A549 (cell line): ENCODE measurements at regions not wholly inside any gene's neighbourhood (a gene's known extent, or its start where the extent isn't known, plus 50 kb on each side); places are given as distances from the start of the nearest gene placed in this dataset.

Source experiments
- ATAC-seq, 2 experiments: fragments of 200-7000 bp in 1 of 2; fragments of >200 bp in 1 of 2; cut with Nextera tagmentation in 1 of 2; cut with Tn5 transposase in 1 of 2; 3 replicates each; pipeline versions ENCODE4 v1.8.0 to v1.9.1; 2018 to 2020; ENCODE audit warnings: mild to moderate bottlenecking in 1 of 2, moderate library complexity in 1 of 2
- CTCF ChIA-PET: fragments of 300-600 bp; sonication (Branson Sonifier 250); formaldehyde crosslinking; extraction: SDS; loops from one replicate; lab custom pipeline; 2021; ENCODE audit warnings: antibody characterized with exemption, inconsistent platforms; lab: Yijun Ruan, JAX
- POLR2A ChIA-PET: fragments of 350-600 bp; formaldehyde crosslinking; extraction: SDS; loops from one replicate; lab custom pipeline; 2021; ENCODE audit warnings: antibody characterized with exemption, inconsistent platforms; lab: Yijun Ruan, JAX
- DNase-seq, 2 experiments: peaks; one replicate each; pipeline versions ENCODE4 v3.0.0 to v3.0.0-alpha.2; 2011 to 2016; ENCODE audit warnings: low read depth in 1 of 2, low spot score in 1 of 2
- FAIRE-seq: peaks from 2 replicates; lab custom pipeline; 2011; peaks lifted over from hg19 to GRCh38; lab: Jason Lieb, UNC
- H3K27ac ChIP-seq, 2 experiments: fragments of >200 bp; sonication (Bioruptor Twin); formaldehyde crosslinking; 3 replicates each; pipeline ENCODE4 v1.5.1; 2016 to 2017
- H3K4me1 ChIP-seq: fragments of >200 bp; sonication (Bioruptor Twin); formaldehyde crosslinking; 3 replicates; pipeline ENCODE4 v1.6.1; 2016
- H3K4me2 ChIP-seq: fragments of >200 bp; sonication (Bioruptor Twin); formaldehyde crosslinking; 3 replicates; pipeline ENCODE4 v1.6.1; 2016
- H3K4me3 ChIP-seq: fragments of >200 bp; sonication (Bioruptor Twin); formaldehyde crosslinking; 3 replicates; pipeline ENCODE4 v1.5.1; 2016
- H3K9me3 ChIP-seq: fragments of >200 bp; sonication (Bioruptor Twin); formaldehyde crosslinking; 3 replicates; pipeline ENCODE4 v1.6.1; 2016
- CBX8 ChIP-seq: fragments of 200-600 bp; sonication (generic); IDR thresholded peaks from 2 replicates; pipeline ENCODE4 v1.6.1; 2016
- CEBPB ChIP-seq, 2 experiments: fragments of >200 bp in 1 of 2; sonication (Bioruptor Twin) in 1 of 2; formaldehyde crosslinking in 1 of 2; IDR thresholded peaks; 2 replicates each; pipeline ENCODE4 v1.6.1; 2012 to 2016
- CHD2 ChIP-seq: fragments of 150-350 bp; IDR thresholded peaks from 2 replicates; pipeline ENCODE4 v1.6.1; 2014; ENCODE audit warnings: low read length; ENCODE audit not compliant: partially characterized antibody
- EHF ChIP-seq: fragments of 250-450 bp; sonication (Bioruptor Pico); IDR thresholded peaks from 2 replicates; pipeline ENCODE4 v1.5.0; 2020; ENCODE audit warnings: mild to moderate bottlenecking
- EHMT2 ChIP-seq: fragments of 200-600 bp; sonication (generic); IDR thresholded peaks from 2 replicates; pipeline ENCODE4 v1.6.1; 2016; ENCODE audit warnings: antibody characterized with exemption, low read depth, mild to moderate bottlenecking, moderate library complexity
- GATA3 ChIP-seq: IDR thresholded peaks from 2 replicates; pipeline ENCODE4 v1.6.1; 2012; ENCODE audit warnings: borderline replicate concordance
- HDAC2 ChIP-seq: fragments of 200-600 bp; sonication (generic); IDR thresholded peaks from 2 replicates; pipeline ENCODE4 v1.6.1; 2016
- HOXA7 ChIP-seq: fragments of 250-450 bp; sonication (Bioruptor Pico); IDR thresholded peaks from 2 replicates; pipeline ENCODE4 v1.5.0; 2020; ENCODE audit warnings: mild to moderate bottlenecking, moderate library complexity
- HOXB13 ChIP-seq: fragments of 250-450 bp; sonication (Bioruptor Pico); IDR thresholded peaks from 2 replicates; pipeline ENCODE4 v1.5.0; 2020; ENCODE audit warnings: low read depth, mild to moderate bottlenecking, moderate library complexity
- HOXB5 ChIP-seq: fragments of 250-450 bp; sonication (Bioruptor Pico); IDR thresholded peaks from 2 replicates; pipeline ENCODE4 v1.5.0; 2020; ENCODE audit warnings: mild to moderate bottlenecking, moderate library complexity
- JUNB ChIP-seq: fragments of >200 bp; sonication (Bioruptor Twin); formaldehyde crosslinking; IDR thresholded peaks from 2 replicates; pipeline ENCODE4 v1.6.1; 2016
- MYC ChIP-seq: IDR thresholded peaks from 2 replicates; pipeline ENCODE4 v1.6.1; 2012; ENCODE audit warnings: mild to moderate bottlenecking, inconsistent platforms, low read length, improper control_type of control experiment, borderline replicate concordance
- NPAS2 ChIP-seq: fragments of 250-450 bp; sonication (Bioruptor Pico); IDR thresholded peaks from 2 replicates; pipeline ENCODE4 v1.8.0; 2022; ENCODE audit warnings: mild to moderate bottlenecking, moderate library complexity, borderline replicate concordance
- POLR2A ChIP-seq: IDR thresholded peaks from 2 replicates; pipeline ENCODE4 v1.6.1; 2012; ENCODE audit warnings: mild to moderate bottlenecking, low read length
- POLR2AphosphoS2 ChIP-seq: conservative IDR thresholded peaks from 2 replicates; pipeline ENCODE4 v1.6.1; 2012; ENCODE audit warnings: low read length, improper control_type of control experiment, inconsistent platforms
- RNF2 ChIP-seq: fragments of 200-600 bp; sonication (generic); IDR thresholded peaks from 2 replicates; pipeline ENCODE4 v1.6.1; 2016; ENCODE audit warnings: low read depth, mild to moderate bottlenecking, antibody characterized with exemption, moderate library complexity, borderline replicate concordance
- TFCP2L1 ChIP-seq: fragments of 250-450 bp; sonication (Bioruptor Pico); IDR thresholded peaks from 2 replicates; pipeline ENCODE4 v1.5.0; 2021; ENCODE audit warnings: mild to moderate bottlenecking
- TP53 ChIP-seq: fragments of 250-450 bp; sonication (Bioruptor Pico); IDR thresholded peaks from 2 replicates; pipeline ENCODE4 v1.5.0; 2021; ENCODE audit warnings: mild to moderate bottlenecking, moderate library complexity
- ZC3H11A ChIP-seq: fragments of 450-650 bp; IDR thresholded peaks from 2 replicates; pipeline ENCODE4 v1.6.1; 2014; ENCODE audit warnings: antibody characterized with exemption, mild to moderate bottlenecking
- ZSCAN20 ChIP-seq: fragments of 250-450 bp; sonication (Bioruptor Pico); IDR thresholded peaks from 2 replicates; pipeline ENCODE4 v1.8.0; 2022; ENCODE audit warnings: mild to moderate bottlenecking, moderate library complexity
- WGBS: methylation state at CpG from one replicate; pipeline ENCODE4 v1.1.6; 2017; ENCODE audit errors: missing lambda C conversion rate; 5-methylcytosine and 5-hydroxymethylcytosine counted together
- TF ChIP-seq, protein P1 (sequence below): fragments of 450-650 bp; IDR thresholded peaks from 2 replicates; pipeline ENCODE4 v1.6.1; 2014; ENCODE audit warnings: antibody characterized with exemption
- TF ChIP-seq, protein P2 (sequence below): IDR thresholded peaks from 2 replicates; pipeline ENCODE4 v1.6.1; 2012
- TF ChIP-seq, protein P3 (sequence below): fragments of 200-600 bp; sonication (generic); IDR thresholded peaks from 2 replicates; pipeline ENCODE4 v1.6.1; 2016; ENCODE audit warnings: antibody characterized with exemption, mild to moderate bottlenecking, moderate library complexity
- TF ChIP-seq, protein P4 (sequence below): fragments of >200 bp; sonication (Bioruptor Twin); formaldehyde crosslinking; IDR thresholded peaks from 3 replicates; pipeline ENCODE4 v1.5.1; 2016
- TF ChIP-seq, protein P5 (sequence below): fragments of 150-350 bp; IDR thresholded peaks from 2 replicates; pipeline ENCODE4 v1.6.1; 2014; ENCODE audit warnings: low read depth, mild to moderate bottlenecking, low read length
- TF ChIP-seq, protein P6 (sequence below): IDR thresholded peaks from 2 replicates; pipeline ENCODE4 v1.6.1; 2012; ENCODE audit warnings: low read depth, borderline replicate concordance

DNA sequence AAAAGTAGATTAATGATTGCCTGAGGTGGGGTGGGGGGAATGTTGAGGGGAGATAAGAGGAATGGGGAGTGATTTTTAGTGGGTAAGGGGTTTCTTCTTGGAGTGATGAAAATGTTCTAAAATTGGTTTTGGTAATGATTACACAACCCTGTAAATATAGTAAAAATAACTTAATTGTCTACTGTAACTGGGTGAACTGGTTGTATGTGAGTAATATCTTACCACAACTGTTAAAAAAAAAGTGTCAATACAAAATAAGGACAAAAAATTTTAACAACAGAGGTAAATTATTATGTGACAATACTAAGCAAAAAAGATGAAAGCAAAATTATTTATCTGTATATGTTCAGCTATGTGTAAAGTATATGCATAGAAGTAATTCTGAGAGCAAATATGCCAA lies 86.3 kb upstream of the RASSF8 start:
- ChIA-PET POLR2A (no interaction called here), CTCF (no interaction called here)
- no peaks in the 10 kb centered on the region for H3K9me3 ChIP-seq
- ATAC-seq: no peak
- no peak for DNase-seq
- FAIRE-seq: no peak
- H3K4me2 ChIP-seq: no peak overlapping the region
- no peak overlapping the region for H3K27ac ChIP-seq
- no peaks in the 10 kb centered on the region for H3K4me1 ChIP-seq
- H3K4me3 ChIP-seq: no peak overlapping the region
- TF ChIP-seq RNF2 (no peak), ZC3H11A (no peak), HOXB5 (CRISPR knock-in tag) (no peak), EHMT2 (no peak), CHD2 (no peak), EHF (CRISPR knock-in tag) (no peak), JUNB (no peak), HDAC2 (no peak), HOXB13 (CRISPR knock-in tag) (no peak), MYC (no peak), CBX8 (no peak), CEBPB (IDR thresholded peaks at IDR 0.05) (no peak), NPAS2 (CRISPR knock-in tag) (no peak), POLR2A (no peak)
- TF ChIP-seq, protein P1, sequence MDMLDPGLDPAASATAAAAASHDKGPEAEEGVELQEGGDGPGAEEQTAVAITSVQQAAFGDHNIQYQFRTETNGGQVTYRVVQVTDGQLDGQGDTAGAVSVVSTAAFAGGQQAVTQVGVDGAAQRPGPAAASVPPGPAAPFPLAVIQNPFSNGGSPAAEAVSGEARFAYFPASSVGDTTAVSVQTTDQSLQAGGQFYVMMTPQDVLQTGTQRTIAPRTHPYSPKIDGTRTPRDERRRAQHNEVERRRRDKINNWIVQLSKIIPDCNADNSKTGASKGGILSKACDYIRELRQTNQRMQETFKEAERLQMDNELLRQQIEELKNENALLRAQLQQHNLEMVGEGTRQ: no peak
- TF ChIP-seq, protein P2, sequence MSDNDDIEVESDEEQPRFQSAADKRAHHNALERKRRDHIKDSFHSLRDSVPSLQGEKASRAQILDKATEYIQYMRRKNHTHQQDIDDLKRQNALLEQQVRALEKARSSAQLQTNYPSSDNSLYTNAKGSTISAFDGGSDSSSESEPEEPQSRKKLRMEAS: no peak
- TF ChIP-seq, protein P3, sequence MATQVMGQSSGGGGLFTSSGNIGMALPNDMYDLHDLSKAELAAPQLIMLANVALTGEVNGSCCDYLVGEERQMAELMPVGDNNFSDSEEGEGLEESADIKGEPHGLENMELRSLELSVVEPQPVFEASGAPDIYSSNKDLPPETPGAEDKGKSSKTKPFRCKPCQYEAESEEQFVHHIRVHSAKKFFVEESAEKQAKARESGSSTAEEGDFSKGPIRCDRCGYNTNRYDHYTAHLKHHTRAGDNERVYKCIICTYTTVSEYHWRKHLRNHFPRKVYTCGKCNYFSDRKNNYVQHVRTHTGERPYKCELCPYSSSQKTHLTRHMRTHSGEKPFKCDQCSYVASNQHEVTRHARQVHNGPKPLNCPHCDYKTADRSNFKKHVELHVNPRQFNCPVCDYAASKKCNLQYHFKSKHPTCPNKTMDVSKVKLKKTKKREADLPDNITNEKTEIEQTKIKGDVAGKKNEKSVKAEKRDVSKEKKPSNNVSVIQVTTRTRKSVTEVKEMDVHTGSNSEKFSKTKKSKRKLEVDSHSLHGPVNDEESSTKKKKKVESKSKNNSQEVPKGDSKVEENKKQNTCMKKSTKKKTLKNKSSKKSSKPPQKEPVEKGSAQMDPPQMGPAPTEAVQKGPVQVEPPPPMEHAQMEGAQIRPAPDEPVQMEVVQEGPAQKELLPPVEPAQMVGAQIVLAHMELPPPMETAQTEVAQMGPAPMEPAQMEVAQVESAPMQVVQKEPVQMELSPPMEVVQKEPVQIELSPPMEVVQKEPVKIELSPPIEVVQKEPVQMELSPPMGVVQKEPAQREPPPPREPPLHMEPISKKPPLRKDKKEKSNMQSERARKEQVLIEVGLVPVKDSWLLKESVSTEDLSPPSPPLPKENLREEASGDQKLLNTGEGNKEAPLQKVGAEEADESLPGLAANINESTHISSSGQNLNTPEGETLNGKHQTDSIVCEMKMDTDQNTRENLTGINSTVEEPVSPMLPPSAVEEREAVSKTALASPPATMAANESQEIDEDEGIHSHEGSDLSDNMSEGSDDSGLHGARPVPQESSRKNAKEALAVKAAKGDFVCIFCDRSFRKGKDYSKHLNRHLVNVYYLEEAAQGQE: no peak

DNA sequence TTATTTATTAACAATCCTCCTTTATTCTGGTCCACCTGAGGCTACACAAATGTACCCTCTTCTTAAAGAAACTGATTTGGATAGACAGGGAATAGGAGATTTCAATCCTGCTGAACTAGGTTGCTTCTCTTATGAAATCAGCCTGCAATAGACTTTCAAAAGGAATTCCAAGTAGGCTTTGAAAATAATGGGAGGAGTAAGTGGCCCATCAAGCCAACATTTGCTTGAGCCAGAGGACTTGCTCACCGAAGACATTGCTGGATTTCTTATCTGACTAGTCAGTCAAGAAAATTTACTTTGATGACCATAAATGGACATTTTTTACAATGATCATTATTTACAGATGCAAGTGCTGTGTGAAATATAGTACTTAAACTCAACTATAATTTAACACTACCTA lies 82.8 kb upstream of the RASSF8 start:
- 29% methylated on average over 1 of the region's 1 CpG for WGBS
- H3K4me1 ChIP-seq: no peaks in the 10 kb centered on the region
- no peak for FAIRE-seq

More for the DNA sequence above, 82.8 kb upstream of the RASSF8 start:
- no peak for ATAC-seq
- Histone ChIP-seq H3K4me3 (no peak overlapping the region), H3K4me2 (no peak overlapping the region), H3K9me3 (no peaks in the 10 kb centered on the region), H3K27ac (no peak overlapping the region)
- no peak for DNase-seq
- TF ChIP-seq TP53 (no peak), POLR2AphosphoS2 (no peak), HDAC2 (no peak), ZSCAN20 (no peak), HOXA7 (no peak), GATA3 (no peak), ZC3H11A (no peak), CEBPB (IDR thresholded peaks at IDR 0.05) (no peak), CHD2 (no peak), TFCP2L1 (no peak), POLR2A (no peak)
- TF ChIP-seq, protein P4, sequence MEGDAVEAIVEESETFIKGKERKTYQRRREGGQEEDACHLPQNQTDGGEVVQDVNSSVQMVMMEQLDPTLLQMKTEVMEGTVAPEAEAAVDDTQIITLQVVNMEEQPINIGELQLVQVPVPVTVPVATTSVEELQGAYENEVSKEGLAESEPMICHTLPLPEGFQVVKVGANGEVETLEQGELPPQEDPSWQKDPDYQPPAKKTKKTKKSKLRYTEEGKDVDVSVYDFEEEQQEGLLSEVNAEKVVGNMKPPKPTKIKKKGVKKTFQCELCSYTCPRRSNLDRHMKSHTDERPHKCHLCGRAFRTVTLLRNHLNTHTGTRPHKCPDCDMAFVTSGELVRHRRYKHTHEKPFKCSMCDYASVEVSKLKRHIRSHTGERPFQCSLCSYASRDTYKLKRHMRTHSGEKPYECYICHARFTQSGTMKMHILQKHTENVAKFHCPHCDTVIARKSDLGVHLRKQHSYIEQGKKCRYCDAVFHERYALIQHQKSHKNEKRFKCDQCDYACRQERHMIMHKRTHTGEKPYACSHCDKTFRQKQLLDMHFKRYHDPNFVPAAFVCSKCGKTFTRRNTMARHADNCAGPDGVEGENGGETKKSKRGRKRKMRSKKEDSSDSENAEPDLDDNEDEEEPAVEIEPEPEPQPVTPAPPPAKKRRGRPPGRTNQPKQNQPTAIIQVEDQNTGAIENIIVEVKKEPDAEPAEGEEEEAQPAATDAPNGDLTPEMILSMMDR: no peak
- TF ChIP-seq, protein P5, sequence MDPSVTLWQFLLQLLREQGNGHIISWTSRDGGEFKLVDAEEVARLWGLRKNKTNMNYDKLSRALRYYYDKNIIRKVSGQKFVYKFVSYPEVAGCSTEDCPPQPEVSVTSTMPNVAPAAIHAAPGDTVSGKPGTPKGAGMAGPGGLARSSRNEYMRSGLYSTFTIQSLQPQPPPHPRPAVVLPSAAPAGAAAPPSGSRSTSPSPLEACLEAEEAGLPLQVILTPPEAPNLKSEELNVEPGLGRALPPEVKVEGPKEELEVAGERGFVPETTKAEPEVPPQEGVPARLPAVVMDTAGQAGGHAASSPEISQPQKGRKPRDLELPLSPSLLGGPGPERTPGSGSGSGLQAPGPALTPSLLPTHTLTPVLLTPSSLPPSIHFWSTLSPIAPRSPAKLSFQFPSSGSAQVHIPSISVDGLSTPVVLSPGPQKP: no peak
- TF ChIP-seq, protein P6, sequence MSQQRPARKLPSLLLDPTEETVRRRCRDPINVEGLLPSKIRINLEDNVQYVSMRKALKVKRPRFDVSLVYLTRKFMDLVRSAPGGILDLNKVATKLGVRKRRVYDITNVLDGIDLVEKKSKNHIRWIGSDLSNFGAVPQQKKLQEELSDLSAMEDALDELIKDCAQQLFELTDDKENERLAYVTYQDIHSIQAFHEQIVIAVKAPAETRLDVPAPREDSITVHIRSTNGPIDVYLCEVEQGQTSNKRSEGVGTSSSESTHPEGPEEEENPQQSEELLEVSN: no peak
- ChIA-PET POLR2A (no interaction called here), CTCF (no interaction called here)
